ENCODE measurements at regions not wholly inside any gene's neighbourhood (a gene's known extent, or its start where the extent isn't known, plus 50 kb on each side); places are given as distances from the start of the nearest gene placed in this dataset.

DNA sequence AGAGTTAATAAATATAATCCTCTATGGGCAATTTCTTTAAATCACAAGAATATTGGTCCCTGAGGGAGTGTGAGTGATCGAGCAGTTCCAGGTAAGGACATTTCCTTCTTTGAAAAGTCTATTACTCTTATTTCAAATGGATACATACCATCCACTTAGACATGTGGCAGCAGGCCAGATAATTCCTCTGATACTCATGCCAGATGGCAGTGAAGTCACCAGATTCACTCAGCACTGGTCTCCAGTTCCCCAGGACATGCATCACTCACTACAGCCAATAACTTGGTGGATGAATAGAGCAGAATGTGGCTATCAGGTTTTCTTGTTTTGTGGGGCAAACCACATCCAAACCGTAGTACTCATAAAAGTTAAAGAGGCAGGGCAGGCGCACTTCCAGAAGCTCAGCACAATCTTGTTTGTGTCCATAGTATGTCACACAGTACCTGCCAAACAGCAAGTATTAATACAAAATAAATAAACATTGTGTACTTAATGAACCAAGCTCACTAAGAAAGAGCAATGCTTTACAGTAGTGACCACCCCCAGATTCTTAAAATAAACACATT lies 74.2 kb upstream of the CD53 start:
- Histone ChIP-seq H3K27me3 (ENCODE audit: control insufficient read depth in 4 of 4, insufficient read depth in 4 of 4, low read length in 3 of 4) (no peaks in the 10 kb centered on the region), H3K9me3 (ENCODE audit: control insufficient read depth in 4 of 4, low read length in 3 of 4) (peaks cover 0 to 1% (median 0%) of the 10 kb centered on the region in 4 donors), H3K4me3 (ENCODE audit: low read depth in 1 of 3, low read length in 3 of 3) (no peak overlapping the region), H3K9ac (ENCODE audit: low read depth in 1 of 2, low read length in 2 of 2) (no peak overlapping the region), H3K36me3 (ENCODE audit: control insufficient read depth in 4 of 4, insufficient read depth in 3 of 4, low read depth in 1 of 4, low read length in 3 of 4) (no peaks in the 10 kb centered on the region), H3K27ac (ENCODE audit: low read depth in 1 of 2, low read length in 2 of 2) (no peak overlapping the region), H3K4me1 (ENCODE audit: control insufficient read depth in 4 of 4, insufficient read depth in 4 of 4, low read length in 3 of 4) (no peaks in the 10 kb centered on the region)
- WGBS, result 64% methylated on average over 3 of the region's 3 CpGs
- no peak for DNase-seq (ENCODE audit: low spot score)
- TF ChIP-seq GABPA (IDR thresholded peaks at IDR 0.05 in 1 of 2, conservative IDR thresholded peaks at IDR 0.05 in 1 of 2), result no peak
- TF ChIP-seq ATF3 (IDR thresholded peaks at IDR 0.05), result no peak
- no peak for TF ChIP-seq NR2F2 (IDR thresholded peaks at IDR 0.05)

DNA sequence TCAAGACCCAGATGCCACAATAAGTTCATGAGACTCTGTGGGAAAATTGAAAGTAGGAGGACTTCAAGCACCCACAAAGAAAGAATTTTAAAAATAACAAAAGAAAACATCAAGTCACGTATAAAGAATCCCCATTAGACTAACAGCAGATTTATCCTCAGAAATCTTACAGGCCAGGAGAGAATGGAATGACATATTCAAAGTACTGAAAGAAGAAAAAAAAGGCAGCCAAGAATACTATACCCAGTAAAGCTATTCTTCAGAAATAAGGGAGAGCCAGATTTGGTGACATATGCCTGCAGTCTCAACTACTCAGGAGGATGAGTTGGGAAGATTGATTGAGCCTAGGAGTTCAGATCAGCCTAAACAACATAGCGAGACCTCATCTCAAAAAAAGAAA lies 84.3 kb upstream of the CD53 start:
- peaks cover 0 to 7% (median 1%) of the 10 kb centered on the region in 4 donors for H3K9me3 ChIP-seq (ENCODE audit: control insufficient read depth in 4 of 4, low read length in 3 of 4)
- no peak for TF ChIP-seq ZBTB33 (IDR thresholded peaks at IDR 0.05)
- no peak for TF ChIP-seq FOXA1 (IDR thresholded peaks at IDR 0.05)
- TF ChIP-seq RAD21 (IDR thresholded peaks at IDR 0.05), result no peak
- TF ChIP-seq JUND (IDR thresholded peaks at IDR 0.05), result no peak
- no peak overlapping the region for H3K4me3 ChIP-seq (ENCODE audit: low read depth in 1 of 3, low read length in 3 of 3)
- WGBS, result 82% methylated on average over 2 of the region's 2 CpGs
- no peak for DNase-seq (ENCODE audit: low spot score)
- no peak overlapping the region for H3K9ac ChIP-seq (ENCODE audit: low read depth in 1 of 2, low read length in 2 of 2)
- no peaks in the 10 kb centered on the region for H3K36me3 ChIP-seq (ENCODE audit: control insufficient read depth in 4 of 4, insufficient read depth in 3 of 4, low read depth in 1 of 4, low read length in 3 of 4)
- H3K27ac ChIP-seq (ENCODE audit: low read depth in 1 of 2, low read length in 2 of 2), result no peak overlapping the region
- no peaks in the 10 kb centered on the region for H3K4me1 ChIP-seq (ENCODE audit: control insufficient read depth in 4 of 4, insufficient read depth in 4 of 4, low read length in 3 of 4)
- peaks cover 0 to 3% (median 1%) of the 10 kb centered on the region in 4 donors for H3K27me3 ChIP-seq (ENCODE audit: control insufficient read depth in 4 of 4, insufficient read depth in 4 of 4, low read length in 3 of 4)

DNA sequence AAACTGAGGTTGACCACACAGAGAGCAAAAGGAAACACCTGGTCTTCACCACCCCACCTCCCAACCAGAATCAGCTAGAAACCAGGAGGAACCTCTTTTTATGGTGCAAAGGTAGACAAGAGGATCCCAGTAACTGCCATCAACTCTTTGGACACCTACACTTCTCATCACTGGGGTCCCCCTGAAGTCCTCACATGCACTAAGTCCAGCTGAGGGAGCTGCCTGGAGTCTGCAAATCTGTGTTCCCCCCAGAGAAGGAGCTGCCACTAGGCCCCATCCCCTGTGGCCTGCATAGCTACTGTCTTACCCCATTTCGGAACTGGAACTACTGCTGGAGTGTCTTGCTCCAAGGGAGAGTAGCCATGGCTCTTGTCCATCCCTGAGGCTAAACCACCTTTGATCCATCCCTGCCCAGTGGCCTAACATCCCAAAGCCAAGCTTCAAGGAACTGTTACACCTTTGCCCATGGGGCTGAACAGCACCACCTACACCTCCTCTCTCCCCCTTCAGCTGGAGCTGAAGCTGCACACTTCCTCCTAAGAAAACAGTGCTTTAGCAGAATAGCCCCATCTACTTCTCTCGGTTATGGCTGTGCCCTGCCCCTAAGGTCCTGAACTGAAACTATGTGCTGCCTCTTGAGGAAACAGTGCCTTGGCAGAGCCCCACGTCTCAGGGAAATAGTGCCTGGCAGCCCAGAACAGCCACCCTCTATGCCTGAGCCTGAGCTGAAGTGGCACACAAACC lies 85.4 kb upstream of the CD53 start:
- Histone ChIP-seq H3K9me3 (ENCODE audit: control insufficient read depth in 4 of 4, low read length in 3 of 4) (peaks cover 0 to 7% (median 1%) of the 10 kb centered on the region in 4 donors), H3K4me3 (ENCODE audit: low read depth in 1 of 3, low read length in 3 of 3) (no peak overlapping the region), H3K36me3 (ENCODE audit: control insufficient read depth in 4 of 4, insufficient read depth in 3 of 4, low read depth in 1 of 4, low read length in 3 of 4) (no peaks in the 10 kb centered on the region), H3K4me1 (ENCODE audit: control insufficient read depth in 4 of 4, insufficient read depth in 4 of 4, low read length in 3 of 4) (no peaks in the 10 kb centered on the region), H3K9ac (ENCODE audit: low read depth in 1 of 2, low read length in 2 of 2) (no peak overlapping the region), H3K27me3 (ENCODE audit: control insufficient read depth in 4 of 4, insufficient read depth in 4 of 4, low read length in 3 of 4) (peaks cover 0 to 5% (median 1%) of the 10 kb centered on the region in 4 donors), H3K27ac (ENCODE audit: low read depth in 1 of 2, low read length in 2 of 2) (no peak overlapping the region)
- no peak for DNase-seq (ENCODE audit: low spot score)
- 29% methylated on average over 3 of the region's 3 CpGs for WGBS
- TF ChIP-seq FOXA1 (IDR thresholded peaks at IDR 0.05), result no peak
- TF ChIP-seq TAF1 (conservative IDR thresholded peaks at IDR 0.05), result no peak
- TF ChIP-seq, protein P1, sequence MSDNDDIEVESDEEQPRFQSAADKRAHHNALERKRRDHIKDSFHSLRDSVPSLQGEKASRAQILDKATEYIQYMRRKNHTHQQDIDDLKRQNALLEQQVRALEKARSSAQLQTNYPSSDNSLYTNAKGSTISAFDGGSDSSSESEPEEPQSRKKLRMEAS (IDR thresholded peaks at IDR 0.05), result no peak
- TF ChIP-seq JUND (IDR thresholded peaks at IDR 0.05), result no peak
- TF ChIP-seq YY1 (IDR thresholded peaks at IDR 0.05), result no peak
- TF ChIP-seq ZBTB33 (IDR thresholded peaks at IDR 0.05), result no peak
- TF ChIP-seq CTCF (IDR thresholded peaks at IDR 0.05; ENCODE audit: low read depth, low read length, missing input control), result no peak
- no peak for TF ChIP-seq RAD21 (IDR thresholded peaks at IDR 0.05)
- no peak for TF ChIP-seq SP1 (IDR thresholded peaks at IDR 0.05)
- TF ChIP-seq NR2F2 (IDR thresholded peaks at IDR 0.05), result no peak
- no peak for TF ChIP-seq RXRA (IDR thresholded peaks at IDR 0.05)
- TF ChIP-seq GABPA (IDR thresholded peaks at IDR 0.05 in 1 of 2, conservative IDR thresholded peaks at IDR 0.05 in 1 of 2), result no peak
- TF ChIP-seq FOXA2 (IDR thresholded peaks at IDR 0.05), result no peak
- no peak for TF ChIP-seq EGR1 (IDR thresholded peaks at IDR 0.05; ENCODE audit: low read depth in 2 of 2)
- no peak for TF ChIP-seq ATF3 (IDR thresholded peaks at IDR 0.05)
- TF ChIP-seq HNF4A (conservative IDR thresholded peaks at IDR 0.05), result no peak
- TF ChIP-seq HNF4G (IDR thresholded peaks at IDR 0.05), result no peak

Measured in liver (tissue), 8 donors.